PC-3 (cell line): ENCODE measurements at regions not wholly inside any gene's neighbourhood (a gene's known extent, or its start where the extent isn't known, plus 50 kb on each side); places are given as distances from the start of the nearest gene placed in this dataset.

Source experiments
- ATAC-seq: fragments of 200-7000 bp; cut with Tn5 transposase; 2 replicates; pipeline ENCODE4 v1.9.1; 2020; ENCODE audit warnings: mild to moderate bottlenecking, moderate library complexity
- BruUV-seq: library from RNA; stranded (reverse); fragments of 400-500 nt; replicated peaks from 2 replicates; lab custom pipeline; 2021; lab: Mats Ljungman, UMichigan
- CTCF ChIA-PET: fragments of 300-600 bp; sonication (Branson Sonifier 250); formaldehyde crosslinking; loops from one replicate; lab custom pipeline; 2022; ENCODE audit warnings: antibody characterized with exemption; lab: Charles Lee
- POLR2A ChIA-PET: fragments of 300-600 bp; sonication (Branson Sonifier 250); formaldehyde crosslinking; loops from one replicate; lab custom pipeline; 2022; ENCODE audit warnings: antibody characterized with exemption; ENCODE audit not compliant: unreplicated experiment; lab: Charles Lee
- DNase-seq: peaks from one replicate; pipeline ENCODE4 v3.0.0-alpha.2; 2015
- H2AFZ ChIP-seq: fragments of 300-600 bp; sonication (generic); 2 replicates; pipeline ENCODE4 v1.6.0; 2016; ENCODE audit warnings: antibody characterized with exemption, low read length
- H3F3A ChIP-seq: fragments of 300-600 bp; sonication (generic); one replicate; pipeline ENCODE4 v1.6.0; 2017; ENCODE audit warnings: antibody characterized with exemption, low read length, control low read depth, mild to moderate bottlenecking; ENCODE audit not compliant: unreplicated experiment
- H3K27ac ChIP-seq: fragments of 300-600 bp; sonication (generic); 2 replicates; pipeline ENCODE4 v1.5.1; 2016; ENCODE audit warnings: mild to moderate bottlenecking, low read length
- H3K27me3 ChIP-seq: fragments of 300-600 bp; sonication (generic); 2 replicates; pipeline ENCODE4 v1.6.1; 2016; ENCODE audit warnings: low read length, mixed read lengths
- H3K36me3 ChIP-seq: fragments of 300-600 bp; sonication (generic); 2 replicates; pipeline ENCODE4 v1.6.1; 2016; ENCODE audit warnings: low read depth, mixed run types, low read length, mixed read lengths
- H3K4me1 ChIP-seq: fragments of 300-600 bp; sonication (generic); 2 replicates; pipeline ENCODE4 v1.5.1; 2016; ENCODE audit warnings: low read length; ENCODE audit not compliant: insufficient read depth
- H3K4me2 ChIP-seq: fragments of 300-600 bp; sonication (generic); 2 replicates; pipeline ENCODE4 v1.6.0; 2016; ENCODE audit warnings: low read length
- H3K4me3 ChIP-seq: fragments of 300-600 bp; sonication (generic); 2 replicates; pipeline ENCODE4 v1.5.1; 2016; ENCODE audit warnings: mild to moderate bottlenecking, low read length, mixed read lengths
- H3K79me2 ChIP-seq: fragments of 300-600 bp; sonication (generic); 2 replicates; pipeline ENCODE4 v1.6.1; 2017; ENCODE audit warnings: low read length, mixed read lengths
- H3K9ac ChIP-seq: fragments of 300-600 bp; sonication (generic); 2 replicates; pipeline ENCODE4 v1.6.0; 2016; ENCODE audit warnings: mild to moderate bottlenecking, low read length
- H3K9me2 ChIP-seq: fragments of 300-600 bp; sonication (generic); replicated peaks from 2 replicates; pipeline ENCODE4 v1.6.1; 2016; ENCODE audit warnings: mixed run types, low read length, mixed read lengths
- H3K9me3 ChIP-seq: fragments of 300-600 bp; sonication (generic); 2 replicates; pipeline ENCODE4 v1.6.1; 2016; ENCODE audit warnings: low read length, mixed read lengths
- H4K20me1 ChIP-seq: fragments of 300-600 bp; sonication (generic); 2 replicates; pipeline ENCODE4 v1.6.1; 2016; ENCODE audit warnings: low read length, mixed read lengths
- EZH2 ChIP-seq: fragments of 300-600 bp; sonication (generic); IDR thresholded peaks from one replicate; pipeline ENCODE4 v1.6.1; 2017; ENCODE audit warnings: antibody characterized with exemption, mild to moderate bottlenecking, low read length; ENCODE audit not compliant: unreplicated experiment
- EZH2phosphoT487 ChIP-seq: fragments of 300-600 bp; sonication (generic); IDR thresholded peaks from 2 replicates; pipeline ENCODE4 v1.6.1; 2018; ENCODE audit warnings: mild to moderate bottlenecking, antibody characterized with exemption, low read length, borderline replicate concordance
- intact Hi-C: fragments of 100-400 bp; cut with micrococcal nuclease; formaldehyde crosslinking; loops from 2 replicates; pipeline ENCODE4 v1.9.0; 2023
- TF ChIP-seq, protein P1 (sequence below): fragments of 300-600 bp; sonication (generic); conservative IDR thresholded peaks from 2 replicates; pipeline ENCODE4 v1.5.1; 2017; ENCODE audit warnings: antibody characterized with exemption, low read depth, mild to moderate bottlenecking, low read length

DNA sequence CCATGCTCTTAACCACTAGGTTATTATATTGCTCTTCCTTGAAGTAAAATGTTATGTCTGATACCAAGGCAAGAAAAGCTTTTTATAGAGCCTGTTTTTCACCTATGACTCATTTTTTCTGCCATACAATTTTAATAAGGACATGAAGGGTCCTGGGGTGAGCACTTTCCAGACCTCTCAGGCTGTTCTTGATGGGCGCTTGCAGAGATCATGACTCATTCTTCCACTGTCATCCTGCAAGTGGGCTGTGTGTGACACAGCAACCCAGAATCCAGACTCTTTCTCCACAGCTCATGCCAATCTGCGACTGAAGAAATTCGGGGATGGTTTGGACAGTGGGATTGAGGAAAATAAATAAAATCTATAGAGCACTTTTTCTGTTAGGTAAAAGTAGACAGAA, 506.7 kb upstream of the NBEA start:
- H2AFZ ChIP-seq = no peak overlapping the region
- ChIA-PET CTCF (interaction anchor here (0.6 kb wide), 1 partner anchor 897 kb away, joined by 8 read pairs; no protein-coding TSS in a partner anchor), POLR2A (no interaction called here)
- peak; percentile 88 for ATAC-seq
- no peaks in the 10 kb centered on the region for H3F3A ChIP-seq
- intact Hi-C loops = no loop called here
- H3K27ac ChIP-seq = no peak overlapping the region
- H3K4me1 ChIP-seq = peaks cover 6% of the 10 kb centered on the region
- no peaks in the 10 kb centered on the region for H3K79me2 ChIP-seq
- peak; percentile 52 for DNase-seq
- no peak overlapping the region for H3K4me3 ChIP-seq
- BruUV-seq = no TSS peak
- H3K9me2 ChIP-seq = no peaks in the 10 kb centered on the region
- H3K36me3 ChIP-seq = no peaks in the 10 kb centered on the region
- H4K20me1 ChIP-seq = no peaks in the 10 kb centered on the region
- no peaks in the 10 kb centered on the region for H3K27me3 ChIP-seq
- no peak overlapping the region for H3K4me2 ChIP-seq
- H3K9me3 ChIP-seq = no peaks in the 10 kb centered on the region
- no peak overlapping the region for H3K9ac ChIP-seq
- no peak for TF ChIP-seq EZH2
- TF ChIP-seq, protein P1, sequence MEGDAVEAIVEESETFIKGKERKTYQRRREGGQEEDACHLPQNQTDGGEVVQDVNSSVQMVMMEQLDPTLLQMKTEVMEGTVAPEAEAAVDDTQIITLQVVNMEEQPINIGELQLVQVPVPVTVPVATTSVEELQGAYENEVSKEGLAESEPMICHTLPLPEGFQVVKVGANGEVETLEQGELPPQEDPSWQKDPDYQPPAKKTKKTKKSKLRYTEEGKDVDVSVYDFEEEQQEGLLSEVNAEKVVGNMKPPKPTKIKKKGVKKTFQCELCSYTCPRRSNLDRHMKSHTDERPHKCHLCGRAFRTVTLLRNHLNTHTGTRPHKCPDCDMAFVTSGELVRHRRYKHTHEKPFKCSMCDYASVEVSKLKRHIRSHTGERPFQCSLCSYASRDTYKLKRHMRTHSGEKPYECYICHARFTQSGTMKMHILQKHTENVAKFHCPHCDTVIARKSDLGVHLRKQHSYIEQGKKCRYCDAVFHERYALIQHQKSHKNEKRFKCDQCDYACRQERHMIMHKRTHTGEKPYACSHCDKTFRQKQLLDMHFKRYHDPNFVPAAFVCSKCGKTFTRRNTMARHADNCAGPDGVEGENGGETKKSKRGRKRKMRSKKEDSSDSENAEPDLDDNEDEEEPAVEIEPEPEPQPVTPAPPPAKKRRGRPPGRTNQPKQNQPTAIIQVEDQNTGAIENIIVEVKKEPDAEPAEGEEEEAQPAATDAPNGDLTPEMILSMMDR = no peak
- TF ChIP-seq EZH2phosphoT487 = no peak

DNA sequence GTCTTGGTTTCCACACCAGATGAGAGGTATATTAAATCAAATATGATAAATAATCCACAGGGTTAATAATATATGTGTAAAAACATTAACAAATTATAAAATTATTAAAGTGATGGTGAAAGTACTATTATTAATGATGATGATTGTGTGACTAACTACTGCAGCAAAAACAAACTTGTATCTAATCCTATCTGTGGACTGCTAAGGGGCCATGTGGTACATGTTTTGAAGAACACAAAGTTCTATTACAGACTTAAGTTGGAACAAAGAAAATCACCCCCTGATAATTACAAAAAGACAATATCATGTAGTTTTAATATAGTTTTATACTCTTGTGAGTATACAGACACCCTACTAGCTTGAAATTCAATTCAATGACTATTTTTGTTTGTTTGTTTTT, 504.2 kb upstream of the NBEA start:
- Histone ChIP-seq H3K4me2 (no peak overlapping the region), H3K4me3 (no peak overlapping the region)
- intact Hi-C loops = no loop called here

DNA sequence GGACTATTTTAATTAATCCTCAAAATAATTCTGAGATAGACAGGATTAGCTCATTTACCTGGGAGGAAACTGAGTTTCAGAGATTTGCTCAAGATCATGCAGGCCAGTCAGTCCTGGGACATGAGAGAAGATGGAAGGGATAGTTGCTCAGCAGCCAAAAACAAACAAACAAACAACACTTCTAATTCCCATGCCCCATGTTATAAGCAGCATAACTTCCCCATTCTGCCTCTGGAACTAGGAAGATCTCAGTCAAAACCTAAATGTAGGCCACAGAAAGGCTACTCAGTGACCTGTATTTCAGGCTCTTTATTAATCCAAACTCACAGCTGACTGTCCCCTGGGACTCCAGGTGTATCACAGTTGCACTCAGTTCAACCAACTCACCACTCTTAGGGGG, 489.2 kb upstream of the NBEA start:
- BruUV-seq = no TSS peak
- intact Hi-C loops = no loop called here
- H3F3A ChIP-seq = no peaks in the 10 kb centered on the region
- no peak overlapping the region for H2AFZ ChIP-seq
- no peaks in the 10 kb centered on the region for H3K4me1 ChIP-seq
- no peak overlapping the region for H3K4me3 ChIP-seq
- no peaks in the 10 kb centered on the region for H3K27me3 ChIP-seq
- no peak overlapping the region for H3K27ac ChIP-seq
- H3K36me3 ChIP-seq = no peaks in the 10 kb centered on the region
- TF ChIP-seq EZH2phosphoT487 (no peak), EZH2 (no peak)
- TF ChIP-seq, protein P1 = no peak
- H3K9ac ChIP-seq = no peak overlapping the region
- no peaks in the 10 kb centered on the region for H4K20me1 ChIP-seq
- H3K9me3 ChIP-seq = no peaks in the 10 kb centered on the region
- ChIA-PET CTCF (no interaction called here), POLR2A (no interaction called here)
- no peaks in the 10 kb centered on the region for H3K79me2 ChIP-seq
- no peak overlapping the region for H3K4me2 ChIP-seq
- no peaks in the 10 kb centered on the region for H3K9me2 ChIP-seq
- DNase-seq (no peak), ATAC-seq (no peak)

More for the DNA sequence above, 504.2 kb upstream of the NBEA start:
- TF ChIP-seq EZH2phosphoT487 (no peak), EZH2 (no peak)
- TF ChIP-seq, protein P1 = no peak
- no peaks in the 10 kb centered on the region for H3K27me3 ChIP-seq
- ChIA-PET CTCF (no interaction called here), POLR2A (no interaction called here)
- ATAC-seq (no peak), DNase-seq (no peak)
- H3K9me2 ChIP-seq = 0 out of 2 replicates have a peak, but pooled peaks cover 6% of the 10 kb centered on the region
- no peak overlapping the region for H2AFZ ChIP-seq
- H3K9me3 ChIP-seq = no peaks in the 10 kb centered on the region
- no peaks in the 10 kb centered on the region for H4K20me1 ChIP-seq
- peaks cover 6% of the 10 kb centered on the region for H3K4me1 ChIP-seq
- H3F3A ChIP-seq = no peaks in the 10 kb centered on the region
- no peaks in the 10 kb centered on the region for H3K36me3 ChIP-seq
- no peak overlapping the region for H3K27ac ChIP-seq
- no peak overlapping the region for H3K9ac ChIP-seq
- no TSS peak for BruUV-seq
- H3K79me2 ChIP-seq = no peaks in the 10 kb centered on the region
